ENCODE measurements at regions not wholly inside any gene's neighbourhood (a gene's known extent, or its start where the extent isn't known, plus 50 kb on each side); places are given as distances from the start of the nearest gene placed in this dataset.
"Not testable (repeated sequence)": the region's sequence is repeated elsewhere in the genome, so short reads cannot be mapped to it uniquely, and the experiment has no call there.

DNA sequence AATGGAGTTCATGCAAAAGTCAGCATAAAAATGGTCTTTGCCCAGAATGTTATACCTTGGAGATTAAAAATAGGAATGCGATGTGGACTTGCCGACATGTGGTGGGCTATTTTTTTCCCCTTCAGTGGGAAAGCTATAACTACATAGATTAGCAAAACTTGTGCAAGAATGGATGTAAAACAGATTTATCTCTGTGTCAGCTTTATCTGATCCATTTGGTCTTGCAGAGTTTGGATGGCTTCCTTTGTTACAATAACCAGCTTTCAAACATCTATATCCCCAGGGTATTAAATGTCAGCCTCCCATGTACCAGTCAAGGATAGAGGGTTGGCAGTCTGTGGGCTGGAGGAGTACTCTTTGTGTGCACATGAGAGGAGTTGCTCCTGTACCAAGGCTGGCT is 284.9 kb downstream of the TMEM38B start:
- DNase-seq: no peak
- CTCF ChIA-PET: no interaction called here
- no peaks in the 10 kb centered on the region for H3K9me3 Mint-ChIP-seq
- POLR2A ChIA-PET: no interaction called here
- no peak overlapping the region for H3K4me3 Mint-ChIP-seq
- no peaks in the 10 kb centered on the region for H3K27me3 Mint-ChIP-seq
- H3K27ac Mint-ChIP-seq: no peak overlapping the region
- no peaks in the 10 kb centered on the region for H3K36me3 Mint-ChIP-seq (ENCODE audit: low read depth)
- no peaks in the 10 kb centered on the region for H3K4me1 Mint-ChIP-seq

DNA sequence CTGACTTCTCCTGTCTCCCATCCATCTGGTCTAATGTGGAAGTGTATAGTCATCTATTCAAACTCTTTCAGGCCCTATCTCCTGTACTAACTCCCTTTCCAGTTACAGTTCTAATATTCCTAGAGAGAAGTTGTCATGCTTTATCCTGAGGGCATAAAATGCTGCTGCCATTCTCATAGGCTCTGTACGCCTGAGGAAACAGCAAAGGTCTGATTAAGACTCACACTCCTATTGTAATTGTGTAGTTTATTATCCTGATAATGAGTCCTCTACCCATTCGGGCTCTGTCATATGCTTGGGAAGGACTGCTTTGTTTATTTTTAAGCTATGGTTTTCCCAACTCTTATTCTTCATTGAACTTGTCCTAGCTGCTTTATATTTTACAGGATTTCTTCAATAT is 290.4 kb downstream of the TMEM38B start:
- CTCF ChIA-PET: no interaction called here
- Mint-ChIP-seq H3K4me3 (no peak overlapping the region), H3K27ac (no peak overlapping the region)

GRCh38 chr9:105993116-105993854 is 298.9 kb downstream of the TMEM38B start:
- Mint-ChIP-seq H3K36me3 (ENCODE audit: low read depth) (no peaks in the 10 kb centered on the region), H3K27ac (no peak overlapping the region), H3K9me3 (no peaks in the 10 kb centered on the region), H3K27me3 (no peaks in the 10 kb centered on the region), H3K4me1 (no peaks in the 10 kb centered on the region), H3K4me3 (no peak overlapping the region)
- POLR2A ChIA-PET: no interaction called here
- CTCF ChIA-PET: no interaction called here
- no peak for DNase-seq

More for the DNA sequence above, 290.4 kb downstream of the TMEM38B start:
- H3K9me3 Mint-ChIP-seq: no peaks in the 10 kb centered on the region
- no peaks in the 10 kb centered on the region for H3K27me3 Mint-ChIP-seq
- H3K4me1 Mint-ChIP-seq: no peaks in the 10 kb centered on the region
- POLR2A ChIA-PET: no interaction called here
- DNase-seq: no peak
- no peaks in the 10 kb centered on the region for H3K36me3 Mint-ChIP-seq (ENCODE audit: low read depth)

- no peaks in the 10 kb centered on the region for H3K36me3 Mint-ChIP-seq (ENCODE audit: low read depth)
- no peaks in the 10 kb centered on the region for H3K27me3 Mint-ChIP-seq
- no peak for DNase-seq
- POLR2A ChIA-PET: no interaction called here
- CTCF ChIA-PET: no interaction called here
- H3K27ac Mint-ChIP-seq: no peak overlapping the region
- H3K4me1 Mint-ChIP-seq: no peaks in the 10 kb centered on the region
- H3K9me3 Mint-ChIP-seq: no peaks in the 10 kb centered on the region
- H3K4me3 Mint-ChIP-seq: no peak overlapping the region
Observed at GRCh38 chr9:105993921-105994715, 299.8 kb downstream of the TMEM38B start.

DNA sequence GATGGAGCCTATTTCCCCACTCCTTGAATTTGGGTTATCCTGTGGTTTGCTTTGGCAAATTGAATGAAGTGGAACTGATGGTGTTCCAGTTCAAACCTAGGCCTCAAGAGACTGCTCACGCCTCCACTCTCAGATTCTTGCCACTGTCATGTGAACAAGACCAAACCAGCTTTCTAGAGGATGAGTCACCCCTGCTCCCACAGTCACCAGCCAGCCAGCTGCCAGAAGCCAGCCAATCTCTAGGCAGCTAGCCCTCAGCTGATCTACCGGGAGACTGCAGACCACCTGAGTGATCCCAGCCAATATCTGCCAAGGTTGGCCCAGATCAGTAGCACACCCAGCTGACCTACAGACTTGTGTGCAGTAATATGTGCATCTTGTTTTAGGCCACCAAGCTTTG is 300.6 kb downstream of the TMEM38B start:
- Mint-ChIP-seq H3K4me3 (no peak overlapping the region), H3K36me3 (ENCODE audit: low read depth) (no peaks in the 10 kb centered on the region), H3K4me1 (no peaks in the 10 kb centered on the region), H3K27me3 (no peaks in the 10 kb centered on the region), H3K27ac (no peak overlapping the region), H3K9me3 (no peaks in the 10 kb centered on the region)
- POLR2A ChIA-PET: no interaction called here
- CTCF ChIA-PET: no interaction called here
- no peak for DNase-seq

- no peaks in the 10 kb centered on the region for H3K36me3 Mint-ChIP-seq (ENCODE audit: low read depth)
- no peaks in the 10 kb centered on the region for H3K27me3 Mint-ChIP-seq
- no peak overlapping the region for H3K4me3 Mint-ChIP-seq
- no peaks in the 10 kb centered on the region for H3K4me1 Mint-ChIP-seq
- H3K9me3 Mint-ChIP-seq: no peaks in the 10 kb centered on the region
- POLR2A ChIA-PET: no interaction called here
- no peak overlapping the region for H3K27ac Mint-ChIP-seq
- CTCF ChIA-PET: no interaction called here
- DNase-seq: no peak
Observed at GRCh38 chr9:106017198-106017740, 322.9 kb downstream of the TMEM38B start.

DNA sequence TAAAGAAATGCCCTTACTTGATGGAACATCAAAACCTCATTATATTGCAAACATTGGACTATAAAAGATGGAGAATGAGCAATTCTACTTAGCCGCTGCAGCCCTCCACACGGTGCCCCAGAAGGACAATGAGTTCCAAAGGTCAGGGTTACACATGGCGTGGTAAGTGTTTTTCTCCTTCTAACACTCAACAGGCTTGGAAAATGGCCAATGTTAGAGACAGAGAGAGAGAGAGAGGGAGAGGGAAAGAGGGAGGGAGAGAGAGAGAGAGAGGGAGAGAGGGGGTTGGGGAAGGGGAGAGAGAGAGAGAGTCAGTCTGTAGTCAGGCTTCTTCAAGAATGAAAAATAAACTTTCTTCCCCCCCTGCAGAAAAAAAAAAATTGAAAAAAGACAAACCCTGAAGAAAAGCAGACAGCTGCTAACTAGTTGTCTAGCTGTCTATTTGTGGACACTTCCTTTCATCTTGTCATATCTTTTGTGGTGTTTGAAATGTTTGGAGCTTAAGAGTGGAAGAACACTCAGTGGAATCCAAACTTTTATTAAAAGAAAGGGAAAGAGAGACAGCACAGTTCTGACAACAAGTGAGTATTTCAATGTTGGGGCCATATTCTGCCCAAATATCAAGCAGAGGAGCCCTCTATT is 324.8 kb downstream of the TMEM38B start:
- Mint-ChIP-seq H3K4me3 (no peak overlapping the region), H3K27ac (no peak overlapping the region)
- CTCF ChIA-PET: interaction anchor here (0.9 kb wide), 1 partner anchor 15 kb away, joined by 3 read pairs; no protein-coding TSS in a partner anchor

GRCh38 chr9:106019702-106020101 is 325.4 kb downstream of the TMEM38B start:
- Mint-ChIP-seq H3K27ac (no peak overlapping the region), H3K27me3 (no peaks in the 10 kb centered on the region), H3K4me1 (no peaks in the 10 kb centered on the region), H3K36me3 (ENCODE audit: low read depth) (no peaks in the 10 kb centered on the region), H3K9me3 (no peaks in the 10 kb centered on the region), H3K4me3 (no peak overlapping the region)
- ChIA-PET CTCF (interaction anchor here (0.9 kb wide), 1 partner anchor 15 kb away, joined by 3 read pairs; no protein-coding TSS in a partner anchor), POLR2A (no interaction called here)
- DNase-seq: no peak

More for the DNA sequence above, 324.8 kb downstream of the TMEM38B start:
- POLR2A ChIA-PET: no interaction called here
- no peaks in the 10 kb centered on the region for H3K4me1 Mint-ChIP-seq
- DNase-seq: no peak
- no peaks in the 10 kb centered on the region for H3K27me3 Mint-ChIP-seq
- H3K36me3 Mint-ChIP-seq (ENCODE audit: low read depth): no peaks in the 10 kb centered on the region
- H3K9me3 Mint-ChIP-seq: no peaks in the 10 kb centered on the region

- H3K27me3 Mint-ChIP-seq: no peaks in the 10 kb centered on the region
- H3K27ac Mint-ChIP-seq: no peak overlapping the region
- H3K9me3 Mint-ChIP-seq: no peaks in the 10 kb centered on the region
- CTCF ChIA-PET: no interaction called here
- DNase-seq: no peak
- POLR2A ChIA-PET: no interaction called here
- no peaks in the 10 kb centered on the region for H3K36me3 Mint-ChIP-seq (ENCODE audit: low read depth)
- no peak overlapping the region for H3K4me3 Mint-ChIP-seq
- no peaks in the 10 kb centered on the region for H3K4me1 Mint-ChIP-seq
Observed at GRCh38 chr9:106020186-106020585, 325.8 kb downstream of the TMEM38B start.

- Mint-ChIP-seq H3K27ac (no peak overlapping the region), H3K9me3 (no peaks in the 10 kb centered on the region), H3K27me3 (no peaks in the 10 kb centered on the region), H3K4me1 (no peaks in the 10 kb centered on the region), H3K4me3 (no peak overlapping the region), H3K36me3 (ENCODE audit: low read depth) (no peaks in the 10 kb centered on the region)
- ChIA-PET POLR2A (no interaction called here), CTCF (no interaction called here)
- no peak for DNase-seq
Observed at GRCh38 chr9:106023455-106023854, 329.1 kb downstream of the TMEM38B start.

- ChIA-PET POLR2A (no interaction called here), CTCF (no interaction called here)
- no peaks in the 10 kb centered on the region for H3K36me3 Mint-ChIP-seq (ENCODE audit: low read depth)
- no peaks in the 10 kb centered on the region for H3K27me3 Mint-ChIP-seq
- H3K9me3 Mint-ChIP-seq: peaks cover 2% of the 10 kb centered on the region
- H3K4me3 Mint-ChIP-seq: no peak overlapping the region
- H3K4me1 Mint-ChIP-seq: no peaks in the 10 kb centered on the region
- H3K27ac Mint-ChIP-seq: no peak overlapping the region
- DNase-seq: no peak
Observed at GRCh38 chr9:106025453-106025852, 331.1 kb downstream of the TMEM38B start.

GRCh38 chr9:106030146-106030545 is 335.8 kb downstream of the TMEM38B start:
- H3K4me1 Mint-ChIP-seq; H3K9me3 Mint-ChIP-seq; H3K27ac Mint-ChIP-seq; POLR2A ChIA-PET; H3K36me3 Mint-ChIP-seq (ENCODE audit: low read depth); DNase-seq; H3K4me3 Mint-ChIP-seq; CTCF ChIA-PET; H3K27me3 Mint-ChIP-seq: not testable (repeated sequence)

DNA sequence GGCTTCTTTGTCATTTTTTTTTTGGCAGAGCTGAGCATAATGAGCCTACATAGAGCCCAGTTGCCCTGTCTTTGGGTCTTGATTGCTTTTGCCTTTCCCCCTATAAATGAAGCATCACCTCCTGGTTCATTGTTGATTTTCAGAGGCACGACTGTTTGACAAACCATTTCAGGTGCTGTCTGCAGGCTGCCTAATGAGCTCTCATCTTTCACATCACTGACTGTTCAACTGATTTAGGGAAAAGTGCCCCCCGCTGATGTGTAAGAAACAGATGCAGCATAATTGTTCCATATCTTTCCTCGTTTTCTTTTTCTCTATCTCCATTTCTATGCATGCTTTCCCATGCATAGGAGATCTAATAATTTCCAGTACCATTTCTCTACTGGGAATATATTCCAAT is 338.6 kb downstream of the TMEM38B start:
- DNase-seq: no peak
- H3K9me3 Mint-ChIP-seq: peaks cover 2% of the 10 kb centered on the region
- no peaks in the 10 kb centered on the region for H3K36me3 Mint-ChIP-seq (ENCODE audit: low read depth)
- H3K4me1 Mint-ChIP-seq: no peaks in the 10 kb centered on the region
- H3K4me3 Mint-ChIP-seq: no peak overlapping the region
- ChIA-PET POLR2A (no interaction called here), CTCF (no interaction called here)
- H3K27ac Mint-ChIP-seq: no peak overlapping the region
- no peaks in the 10 kb centered on the region for H3K27me3 Mint-ChIP-seq

All from activated CD4-positive, alpha-beta T cell treated with anti-CD3 and anti-CD28 coated beads, Interleukin-2, amount 10 ng/mL, durations not matched to agents 7 days and 5 days (primary cell).